PFSK-1 (cell line): ENCODE measurements at regions not wholly inside any gene's neighbourhood (a gene's known extent, or its start where the extent isn't known, plus 50 kb on each side); places are given as distances from the start of the nearest gene placed in this dataset.

Source experiments
- POLR2AphosphoS5 ChIP-seq: IDR thresholded peaks from 2 replicates; pipeline ENCODE4 v1.6.1; 2012; ENCODE audit warnings: low read depth, mild to moderate bottlenecking, control low read depth, low read length, moderate library complexity
- REST ChIP-seq, 2 experiments: IDR thresholded peaks; 2 replicates each; pipeline versions ENCODE4 v1.6.1 to v1.8.0; 2011 to 2012; ENCODE audit warnings: low read depth in 2 of 2, low read length in 2 of 2, control low read depth in 1 of 2, inconsistent platforms in 1 of 2, mild to moderate bottlenecking in 1 of 2, moderate library complexity in 1 of 2; ENCODE audit not compliant: insufficient read depth in 1 of 2
- TAF1 ChIP-seq: IDR thresholded peaks from 2 replicates; pipeline ENCODE4 v1.6.1; 2012; ENCODE audit warnings: low read length, control low read depth, borderline replicate concordance; ENCODE audit not compliant: insufficient read depth

- TF ChIP-seq POLR2AphosphoS5: no peak
- no peak for TF ChIP-seq TAF1
- no peak for TF ChIP-seq REST (IDR thresholded peaks at IDR 0.05; ENCODE audit: insufficient read depth in 1 of 2, low read depth in 2 of 2, low read length in 2 of 2)
These were observed 1328.9 kb upstream of the TMEFF2 start for GRCh38 chr2:193523662-193524061.
